PC-3 (cell line): ENCODE measurements at regions not wholly inside any gene's neighbourhood (a gene's known extent, or its start where the extent isn't known, plus 50 kb on each side); places are given as distances from the start of the nearest gene placed in this dataset.

ENCODE experiments used
- ATAC-seq: fragments of 200-7000 bp; cut with Tn5 transposase; 2 replicates; pipeline ENCODE4 v1.9.1; 2020; ENCODE audit warnings: mild to moderate bottlenecking, moderate library complexity
- BruUV-seq: library from RNA; stranded (reverse); fragments of 400-500 nt; replicated peaks from 2 replicates; lab custom pipeline; 2021; lab: Mats Ljungman, UMichigan
- CTCF ChIA-PET: fragments of 300-600 bp; sonication (Branson Sonifier 250); formaldehyde crosslinking; loops from one replicate; lab custom pipeline; 2022; ENCODE audit warnings: antibody characterized with exemption; lab: Charles Lee
- POLR2A ChIA-PET: fragments of 300-600 bp; sonication (Branson Sonifier 250); formaldehyde crosslinking; loops from one replicate; lab custom pipeline; 2022; ENCODE audit warnings: antibody characterized with exemption; ENCODE audit not compliant: unreplicated experiment; lab: Charles Lee
- DNase-seq: peaks from one replicate; pipeline ENCODE4 v3.0.0-alpha.2; 2015
- H2AFZ ChIP-seq: fragments of 300-600 bp; sonication (generic); 2 replicates; pipeline ENCODE4 v1.6.0; 2016; ENCODE audit warnings: antibody characterized with exemption, low read length
- H3F3A ChIP-seq: fragments of 300-600 bp; sonication (generic); one replicate; pipeline ENCODE4 v1.6.0; 2017; ENCODE audit warnings: antibody characterized with exemption, low read length, control low read depth, mild to moderate bottlenecking; ENCODE audit not compliant: unreplicated experiment
- H3K27ac ChIP-seq: fragments of 300-600 bp; sonication (generic); 2 replicates; pipeline ENCODE4 v1.5.1; 2016; ENCODE audit warnings: mild to moderate bottlenecking, low read length
- H3K27me3 ChIP-seq: fragments of 300-600 bp; sonication (generic); 2 replicates; pipeline ENCODE4 v1.6.1; 2016; ENCODE audit warnings: low read length, mixed read lengths
- H3K36me3 ChIP-seq: fragments of 300-600 bp; sonication (generic); 2 replicates; pipeline ENCODE4 v1.6.1; 2016; ENCODE audit warnings: low read depth, mixed run types, low read length, mixed read lengths
- H3K4me1 ChIP-seq: fragments of 300-600 bp; sonication (generic); 2 replicates; pipeline ENCODE4 v1.5.1; 2016; ENCODE audit warnings: low read length; ENCODE audit not compliant: insufficient read depth
- H3K4me2 ChIP-seq: fragments of 300-600 bp; sonication (generic); 2 replicates; pipeline ENCODE4 v1.6.0; 2016; ENCODE audit warnings: low read length
- H3K4me3 ChIP-seq: fragments of 300-600 bp; sonication (generic); 2 replicates; pipeline ENCODE4 v1.5.1; 2016; ENCODE audit warnings: mild to moderate bottlenecking, low read length, mixed read lengths
- H3K79me2 ChIP-seq: fragments of 300-600 bp; sonication (generic); 2 replicates; pipeline ENCODE4 v1.6.1; 2017; ENCODE audit warnings: low read length, mixed read lengths
- H3K9ac ChIP-seq: fragments of 300-600 bp; sonication (generic); 2 replicates; pipeline ENCODE4 v1.6.0; 2016; ENCODE audit warnings: mild to moderate bottlenecking, low read length
- H3K9me2 ChIP-seq: fragments of 300-600 bp; sonication (generic); replicated peaks from 2 replicates; pipeline ENCODE4 v1.6.1; 2016; ENCODE audit warnings: mixed run types, low read length, mixed read lengths
- H3K9me3 ChIP-seq: fragments of 300-600 bp; sonication (generic); 2 replicates; pipeline ENCODE4 v1.6.1; 2016; ENCODE audit warnings: low read length, mixed read lengths
- H4K20me1 ChIP-seq: fragments of 300-600 bp; sonication (generic); 2 replicates; pipeline ENCODE4 v1.6.1; 2016; ENCODE audit warnings: low read length, mixed read lengths
- EZH2 ChIP-seq: fragments of 300-600 bp; sonication (generic); IDR thresholded peaks from one replicate; pipeline ENCODE4 v1.6.1; 2017; ENCODE audit warnings: antibody characterized with exemption, mild to moderate bottlenecking, low read length; ENCODE audit not compliant: unreplicated experiment
- EZH2phosphoT487 ChIP-seq: fragments of 300-600 bp; sonication (generic); IDR thresholded peaks from 2 replicates; pipeline ENCODE4 v1.6.1; 2018; ENCODE audit warnings: mild to moderate bottlenecking, antibody characterized with exemption, low read length, borderline replicate concordance
- intact Hi-C: fragments of 100-400 bp; cut with micrococcal nuclease; formaldehyde crosslinking; loops from 2 replicates; pipeline ENCODE4 v1.9.0; 2023
- TF ChIP-seq, protein P1 (sequence below): fragments of 300-600 bp; sonication (generic); conservative IDR thresholded peaks from 2 replicates; pipeline ENCODE4 v1.5.1; 2017; ENCODE audit warnings: antibody characterized with exemption, low read depth, mild to moderate bottlenecking, low read length

DNA sequence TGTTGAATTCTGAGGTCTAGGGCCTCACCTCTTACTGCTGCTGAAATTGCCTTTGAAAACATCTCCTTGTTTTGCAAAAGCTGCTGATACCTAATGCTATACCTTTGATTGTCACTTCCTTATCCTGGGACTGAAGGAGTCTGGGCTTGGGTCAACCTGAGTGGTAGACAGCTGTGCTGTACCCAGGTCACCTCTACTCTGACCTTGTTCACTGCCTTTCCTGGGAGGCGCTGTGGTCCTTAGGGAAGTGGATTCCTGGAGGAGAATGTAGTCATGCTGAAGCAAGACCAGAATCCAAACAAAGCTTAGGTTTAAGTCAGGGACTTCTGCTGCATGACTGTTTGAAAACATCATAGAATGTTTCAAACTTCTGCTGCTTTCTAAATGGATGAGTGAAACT, 191.4 kb downstream of the SNAPC1 start:
- H3K27ac ChIP-seq: no peak overlapping the region
- H4K20me1 ChIP-seq: no peaks in the 10 kb centered on the region
- H3K4me1 ChIP-seq: no peaks in the 10 kb centered on the region
- no peaks in the 10 kb centered on the region for H3K27me3 ChIP-seq
- no peak for TF ChIP-seq EZH2phosphoT487
- TF ChIP-seq, protein P1, sequence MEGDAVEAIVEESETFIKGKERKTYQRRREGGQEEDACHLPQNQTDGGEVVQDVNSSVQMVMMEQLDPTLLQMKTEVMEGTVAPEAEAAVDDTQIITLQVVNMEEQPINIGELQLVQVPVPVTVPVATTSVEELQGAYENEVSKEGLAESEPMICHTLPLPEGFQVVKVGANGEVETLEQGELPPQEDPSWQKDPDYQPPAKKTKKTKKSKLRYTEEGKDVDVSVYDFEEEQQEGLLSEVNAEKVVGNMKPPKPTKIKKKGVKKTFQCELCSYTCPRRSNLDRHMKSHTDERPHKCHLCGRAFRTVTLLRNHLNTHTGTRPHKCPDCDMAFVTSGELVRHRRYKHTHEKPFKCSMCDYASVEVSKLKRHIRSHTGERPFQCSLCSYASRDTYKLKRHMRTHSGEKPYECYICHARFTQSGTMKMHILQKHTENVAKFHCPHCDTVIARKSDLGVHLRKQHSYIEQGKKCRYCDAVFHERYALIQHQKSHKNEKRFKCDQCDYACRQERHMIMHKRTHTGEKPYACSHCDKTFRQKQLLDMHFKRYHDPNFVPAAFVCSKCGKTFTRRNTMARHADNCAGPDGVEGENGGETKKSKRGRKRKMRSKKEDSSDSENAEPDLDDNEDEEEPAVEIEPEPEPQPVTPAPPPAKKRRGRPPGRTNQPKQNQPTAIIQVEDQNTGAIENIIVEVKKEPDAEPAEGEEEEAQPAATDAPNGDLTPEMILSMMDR: 0 out of 2 replicates have a peak, but pooled peaks have one; percentile 17
- TF ChIP-seq EZH2: no peak
- ATAC-seq (peak; percentile 37; the same call in 1 of the 2 replicates), DNase-seq (no peak)
- H3K79me2 ChIP-seq: peaks cover 76% of the 10 kb centered on the region
- no peaks in the 10 kb centered on the region for H3K9me2 ChIP-seq
- H2AFZ ChIP-seq: no peak overlapping the region
- ChIA-PET POLR2A (interaction anchor here (0.6 kb wide), 1 partner anchor 300 kb away, joined by 3 read pairs; no protein-coding TSS in a partner anchor), CTCF (interaction anchor here (0.6 kb wide), 1 partner anchor 674 kb away, joined by 3 read pairs; no protein-coding TSS in a partner anchor)
- peaks cover 11% of the 10 kb centered on the region for H3K9me3 ChIP-seq
- no TSS peak for BruUV-seq
- H3F3A ChIP-seq: no peaks in the 10 kb centered on the region
- H3K9ac ChIP-seq: no peak overlapping the region
- intact Hi-C loops: loop anchor here (2.0 kb wide), 1 partner anchor 19 kb away; no protein-coding TSS in a partner anchor
- peaks cover 14% of the 10 kb centered on the region for H3K36me3 ChIP-seq
- no peak overlapping the region for H3K4me2 ChIP-seq
- no peak overlapping the region for H3K4me3 ChIP-seq

DNA sequence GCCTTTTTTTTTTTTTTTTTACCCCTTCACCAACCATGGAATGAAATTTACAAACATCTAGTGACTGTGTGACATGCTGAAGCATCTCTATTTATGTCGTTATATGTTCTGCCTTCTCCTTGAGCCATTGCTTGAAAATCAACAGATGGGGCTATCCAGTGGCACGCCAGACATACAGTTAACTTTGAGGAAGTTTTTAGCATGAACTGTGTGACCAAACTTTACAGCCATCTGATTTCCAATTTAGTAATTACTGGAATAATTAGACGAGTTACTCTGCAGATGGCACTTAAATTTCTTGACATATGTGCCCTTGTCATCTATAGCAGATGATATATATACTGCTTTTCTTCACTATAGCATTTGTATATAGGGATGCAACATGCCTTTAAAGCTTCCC, 192.1 kb downstream of the SNAPC1 start:
- H3K9me2 ChIP-seq: no peaks in the 10 kb centered on the region
- BruUV-seq: no TSS peak
- H3F3A ChIP-seq: no peaks in the 10 kb centered on the region
- no peaks in the 10 kb centered on the region for H4K20me1 ChIP-seq
- no peaks in the 10 kb centered on the region for H3K4me1 ChIP-seq
- TF ChIP-seq EZH2phosphoT487: no peak
- TF ChIP-seq EZH2: no peak
- TF ChIP-seq, protein P1: no peak
- no peak overlapping the region for H3K27ac ChIP-seq
- no peak overlapping the region for H3K9ac ChIP-seq
- peaks cover 14% of the 10 kb centered on the region for H3K36me3 ChIP-seq
- peaks cover 80% of the 10 kb centered on the region for H3K79me2 ChIP-seq
- H3K9me3 ChIP-seq: peaks cover 11% of the 10 kb centered on the region
- ATAC-seq: no peak
- intact Hi-C loops: loop anchor here (2.0 kb wide), 1 partner anchor 20 kb away; no protein-coding TSS in a partner anchor
- no peak overlapping the region for H3K4me3 ChIP-seq
- H2AFZ ChIP-seq: no peak overlapping the region
- CTCF ChIA-PET: interaction anchor here (0.6 kb wide), 1 partner anchor 674 kb away, joined by 3 read pairs; no protein-coding TSS in a partner anchor
- DNase-seq: no peak
- POLR2A ChIA-PET: interaction anchor here (0.6 kb wide), 1 partner anchor 301 kb away, joined by 3 read pairs; no protein-coding TSS in a partner anchor
- no peak overlapping the region for H3K4me2 ChIP-seq
- H3K27me3 ChIP-seq: no peaks in the 10 kb centered on the region

DNA sequence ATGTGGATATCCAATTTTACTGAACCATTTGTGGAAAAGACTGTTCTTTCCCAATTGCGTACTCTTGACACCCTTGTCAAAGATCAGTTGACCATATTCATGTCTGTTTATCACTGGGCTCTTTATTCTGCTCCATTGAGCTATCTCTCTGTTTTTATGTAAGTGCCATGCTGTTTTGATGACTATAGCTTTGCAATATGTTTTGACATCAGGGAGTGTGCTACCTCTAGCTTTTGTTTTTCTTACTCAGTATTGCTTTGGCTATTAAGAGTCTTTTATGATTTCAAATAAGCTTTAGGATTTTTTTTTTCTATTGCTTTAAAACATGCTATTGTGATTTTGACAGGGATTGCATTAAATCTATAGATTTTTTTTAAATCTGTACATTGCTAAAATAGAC, 194.3 kb downstream of the SNAPC1 start:
- Histone ChIP-seq H3K27ac (no peak overlapping the region), H3K27me3 (no peaks in the 10 kb centered on the region), H2AFZ (no peak overlapping the region), H3K9me3 (peaks cover 11% of the 10 kb centered on the region), H3K9ac (no peak overlapping the region), H3F3A (no peaks in the 10 kb centered on the region), H3K4me1 (no peaks in the 10 kb centered on the region), H3K4me2 (no peak overlapping the region), H3K4me3 (no peak overlapping the region), H3K9me2 (no peaks in the 10 kb centered on the region), H3K36me3 (peaks cover 11% of the 10 kb centered on the region), H4K20me1 (no peaks in the 10 kb centered on the region), H3K79me2 (peaks cover 91% of the 10 kb centered on the region)
- intact Hi-C loops: no loop called here
- CTCF ChIA-PET: no interaction called here
- DNase-seq (no peak), ATAC-seq (no peak)
- POLR2A ChIA-PET: interaction anchor here (0.6 kb wide), 1 partner anchor 28 kb away, joined by 4 read pairs; no protein-coding TSS in a partner anchor
- no TSS peak for BruUV-seq
- TF ChIP-seq, protein P1: no peak
- TF ChIP-seq EZH2phosphoT487: no peak
- no peak for TF ChIP-seq EZH2
